GM12878 (cell line): ENCODE measurements at regions not wholly inside any gene's neighbourhood (a gene's known extent, or its start where the extent isn't known, plus 50 kb on each side); places are given as distances from the start of the nearest gene placed in this dataset.

ENCODE experiments used
- FOS ChIP-seq: IDR thresholded peaks from 3 replicates; pipeline ENCODE4 v1.6.1; 2011; ENCODE audit warnings: borderline replicate concordance; ENCODE audit not compliant: insufficient read length; ENCODE audit errors: extremely low read depth
- PAX5 ChIP-seq: IDR thresholded peaks from 2 replicates; pipeline ENCODE4 v1.6.1; 2011; ENCODE audit warnings: low read depth, low read length, borderline replicate concordance
- POLR2A ChIP-seq: IDR thresholded peaks from 2 replicates; pipeline ENCODE4 v1.6.1; 2011; ENCODE audit warnings: low read depth, mild to moderate bottlenecking, low read length
- SPI1 ChIP-seq: IDR thresholded peaks from 2 replicates; pipeline ENCODE4 v1.6.1; 2011; ENCODE audit warnings: low read depth, mild to moderate bottlenecking, low read length, moderate library complexity, borderline replicate concordance; ENCODE audit not compliant: insufficient read depth

DNA sequence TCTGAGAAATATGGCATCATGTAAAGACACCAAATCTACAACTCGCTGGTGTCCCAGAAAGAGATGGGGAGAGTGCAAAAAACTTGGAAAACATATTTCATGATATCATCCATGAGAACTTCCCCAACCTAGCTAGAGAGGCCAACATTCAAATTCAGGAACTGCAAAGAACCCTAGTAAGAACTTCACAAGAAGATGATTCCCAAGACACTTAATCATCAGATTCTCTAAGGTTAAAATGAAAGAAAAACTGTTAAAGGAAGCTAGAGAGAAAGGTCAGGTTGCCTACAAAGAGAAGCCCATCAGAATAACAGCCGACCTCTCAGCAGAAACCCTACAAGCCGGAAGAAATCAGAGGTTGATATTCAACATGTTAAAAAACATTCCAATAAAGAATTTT, 95.5 kb upstream of the PRLR start:
- no peak for TF ChIP-seq POLR2A
- TF ChIP-seq FOS = no peak
- TF ChIP-seq PAX5 = no peak
- TF ChIP-seq SPI1 = no peak
